ENCODE measurements at regions not wholly inside any gene's neighbourhood (a gene's known extent, or its start where the extent isn't known, plus 50 kb on each side); places are given as distances from the start of the nearest gene placed in this dataset.

GRCh38 chr14:46290706-46291105 lies 360.9 kb downstream of the RPL10L start:
- DNase-seq (ENCODE audit: low spot score) = no peak

DNA sequence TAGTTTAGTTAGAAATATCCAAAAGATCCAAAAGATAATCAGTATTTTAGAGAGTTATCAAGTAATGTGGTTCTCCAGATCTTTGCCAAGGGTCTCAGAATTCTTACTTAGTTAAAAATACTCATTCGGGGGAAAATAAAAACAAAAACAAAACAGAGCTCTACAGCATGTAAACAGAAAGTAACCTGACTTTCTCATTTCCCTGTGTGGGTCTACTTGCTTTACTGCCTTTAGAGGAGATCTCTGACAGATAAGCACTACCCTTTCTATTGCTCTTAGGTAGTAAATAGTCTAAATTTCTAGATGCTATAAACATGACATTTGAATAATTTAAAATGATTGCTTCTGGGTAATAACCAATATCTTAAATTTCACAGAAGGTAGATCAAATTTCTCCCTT lies 371.8 kb downstream of the RPL10L start:
- DNase-seq (ENCODE audit: low spot score) = no peak

DNA sequence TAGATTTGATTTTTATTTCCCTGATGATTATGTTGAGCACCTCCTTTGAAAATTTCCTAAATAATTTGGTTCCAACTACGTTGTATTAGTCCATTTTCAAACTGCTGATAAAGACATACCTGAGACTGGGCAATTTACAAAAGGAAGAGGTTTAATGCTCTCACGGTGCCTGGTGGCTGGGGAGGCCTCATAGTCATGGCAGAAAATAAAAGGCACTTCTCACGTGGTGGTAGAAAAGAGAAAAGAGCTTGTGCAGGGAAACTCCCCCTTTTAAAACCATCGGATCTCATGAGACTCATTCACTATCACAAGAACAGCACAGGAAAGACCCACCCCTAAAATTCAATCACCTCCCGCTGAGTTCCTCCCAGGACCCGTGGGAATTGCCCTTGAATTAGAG lies 372.3 kb downstream of the RPL10L start:
- DNase-seq (ENCODE audit: low spot score) = no peak

GRCh38 chr14:46259536-46259935 lies 392.0 kb downstream of the RPL10L start:
- DNase-seq (ENCODE audit: low spot score) = peak; percentile 1

DNA sequence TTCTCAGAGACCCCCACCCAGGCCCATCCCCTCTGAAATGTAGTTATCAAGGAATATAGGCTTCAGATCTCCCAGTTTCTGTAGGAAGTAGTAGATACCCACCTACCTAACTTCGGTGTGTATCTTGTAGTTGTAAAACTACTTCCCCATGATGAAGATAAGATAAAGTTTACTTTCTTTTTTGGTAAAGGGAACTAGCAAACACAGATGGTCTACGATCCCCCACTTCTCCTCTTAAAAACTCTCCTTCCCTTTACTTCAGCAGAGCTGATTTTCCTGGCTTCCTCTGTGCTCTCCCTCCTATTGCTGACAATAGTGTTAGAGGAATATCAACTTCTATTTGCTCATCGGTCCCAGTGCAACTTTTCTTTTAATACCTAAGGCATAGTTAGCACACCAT lies 395.2 kb downstream of the RPL10L start:
- DNase-seq (ENCODE audit: low spot score) = no peak

- peak; percentile 11 for DNase-seq (ENCODE audit: low spot score)
These were observed 401.4 kb downstream of the RPL10L start for GRCh38 chr14:46250113-46250703.

- DNase-seq (ENCODE audit: low spot score) = no peak
These were observed 403.5 kb downstream of the RPL10L start for GRCh38 chr14:46248001-46248630.

DNA sequence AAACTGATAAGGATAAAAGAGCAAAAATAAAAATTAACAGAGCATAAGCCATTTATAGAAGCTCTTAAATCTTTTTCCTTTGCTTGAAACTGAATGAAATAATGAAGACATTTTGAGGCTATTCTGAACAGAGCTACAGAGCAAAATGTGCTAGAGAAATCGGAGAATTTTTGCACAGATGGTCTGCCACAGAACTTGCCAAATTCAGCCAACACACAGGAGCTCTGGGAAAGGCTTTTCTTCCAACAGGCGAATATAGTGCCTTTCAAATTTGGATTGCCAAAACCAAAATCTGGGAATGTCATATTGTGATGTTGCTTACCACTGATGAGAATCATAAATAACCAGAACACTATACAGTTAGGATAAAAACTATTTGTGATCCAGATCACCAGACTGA lies 406.3 kb downstream of the RPL10L start:
- no peak for DNase-seq (ENCODE audit: low spot score)

DNA sequence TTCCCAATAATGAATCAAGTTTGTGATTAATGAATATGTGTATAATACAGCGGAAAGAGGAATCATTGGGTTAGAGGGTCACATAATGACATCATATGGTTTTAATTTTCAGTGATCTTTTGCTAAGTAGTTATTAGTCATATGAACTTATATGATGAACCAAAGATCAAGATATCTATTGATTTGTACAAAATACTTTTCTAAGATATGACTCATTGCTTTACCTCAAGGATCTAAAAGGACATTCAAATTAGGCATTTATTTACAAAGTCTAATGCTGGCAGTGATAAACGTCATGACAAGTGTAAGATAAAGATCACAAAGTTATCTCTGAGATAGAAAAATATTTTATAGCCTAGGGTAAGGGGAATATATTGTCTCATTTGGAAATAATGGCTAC lies 417.8 kb downstream of the RPL10L start:
- DNase-seq (ENCODE audit: low spot score) = no peak

- no peak for DNase-seq (ENCODE audit: low spot score)
These were observed 421.0 kb downstream of the RPL10L start for GRCh38 chr14:46230540-46230939.

GRCh38 chr14:46215801-46216200 lies 435.8 kb downstream of the RPL10L start:
- DNase-seq (ENCODE audit: low spot score) = no peak

GRCh38 chr14:46198676-46199075 lies 452.9 kb downstream of the RPL10L start:
- DNase-seq (ENCODE audit: low spot score) = no peak

GRCh38 chr14:46197856-46198255 lies 453.7 kb downstream of the RPL10L start:
- peak; percentile 16 for DNase-seq (ENCODE audit: low spot score)
